GM23338 (cell line): ENCODE measurements at regions not wholly inside any gene's neighbourhood (a gene's known extent, or its start where the extent isn't known, plus 50 kb on each side); places are given as distances from the start of the nearest gene placed in this dataset.

ENCODE experiments used
- CREB1 ChIP-seq: fragments of 250-450 bp; sonication (Bioruptor Pico); IDR thresholded peaks from 2 replicates; pipeline ENCODE4 v1.5.0; 2020; ENCODE audit warnings: low read depth, mild to moderate bottlenecking, moderate library complexity
- CTCF ChIP-seq, 2 experiments: fragments of 200-600 bp in 1 of 2; sonication (generic) in 1 of 2; conservative IDR thresholded peaks; 2 replicates each; pipeline versions ENCODE4 v1.5.1 to v1.6.1; 2016 to 2017; ENCODE audit warnings: antibody characterized with exemption in 2 of 2, low read depth in 2 of 2, mild to moderate bottlenecking in 2 of 2, moderate library complexity in 1 of 2
- EZH2 ChIP-seq: fragments of 200-600 bp; sonication (generic); IDR thresholded peaks from one replicate; pipeline ENCODE4 v1.8.0; 2017; ENCODE audit warnings: antibody characterized with exemption, mild to moderate bottlenecking, low read depth; ENCODE audit not compliant: unreplicated experiment
- EZH2phosphoT487 ChIP-seq: fragments of 200-600 bp; sonication (generic); IDR thresholded peaks from one replicate; pipeline ENCODE4 v1.8.1; 2018; ENCODE audit warnings: antibody characterized with exemption; ENCODE audit not compliant: unreplicated experiment
- POLR2AphosphoS5 ChIP-seq: IDR thresholded peaks from 2 replicates; pipeline ENCODE4 v1.6.1; 2016; ENCODE audit warnings: antibody characterized with exemption, low read depth
- TF ChIP-seq, protein P1 (sequence below): IDR thresholded peaks from one replicate; pipeline ENCODE4 v1.6.1; 2018; ENCODE audit warnings: antibody characterized with exemption; ENCODE audit not compliant: unreplicated experiment

DNA sequence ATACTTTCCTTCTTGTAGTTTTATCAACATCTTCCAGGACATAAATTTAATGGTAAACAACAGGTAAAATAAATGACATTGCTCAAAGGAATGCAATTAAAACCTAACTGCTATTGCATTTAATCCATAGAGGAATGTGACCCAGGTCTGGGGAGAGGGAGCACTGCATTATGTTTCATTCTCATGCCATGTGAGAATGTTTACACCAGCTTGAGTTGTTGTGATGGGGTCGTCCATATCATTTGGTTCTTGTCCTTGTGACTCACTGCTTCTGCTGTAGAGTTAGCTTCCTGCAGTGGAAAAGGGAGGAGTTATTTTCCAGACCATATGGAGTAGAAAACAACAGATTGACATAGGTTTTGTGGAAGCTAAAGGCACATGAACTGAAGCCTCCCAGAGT, 129.3 kb upstream of the PMCH start:
- TF ChIP-seq, protein P1, sequence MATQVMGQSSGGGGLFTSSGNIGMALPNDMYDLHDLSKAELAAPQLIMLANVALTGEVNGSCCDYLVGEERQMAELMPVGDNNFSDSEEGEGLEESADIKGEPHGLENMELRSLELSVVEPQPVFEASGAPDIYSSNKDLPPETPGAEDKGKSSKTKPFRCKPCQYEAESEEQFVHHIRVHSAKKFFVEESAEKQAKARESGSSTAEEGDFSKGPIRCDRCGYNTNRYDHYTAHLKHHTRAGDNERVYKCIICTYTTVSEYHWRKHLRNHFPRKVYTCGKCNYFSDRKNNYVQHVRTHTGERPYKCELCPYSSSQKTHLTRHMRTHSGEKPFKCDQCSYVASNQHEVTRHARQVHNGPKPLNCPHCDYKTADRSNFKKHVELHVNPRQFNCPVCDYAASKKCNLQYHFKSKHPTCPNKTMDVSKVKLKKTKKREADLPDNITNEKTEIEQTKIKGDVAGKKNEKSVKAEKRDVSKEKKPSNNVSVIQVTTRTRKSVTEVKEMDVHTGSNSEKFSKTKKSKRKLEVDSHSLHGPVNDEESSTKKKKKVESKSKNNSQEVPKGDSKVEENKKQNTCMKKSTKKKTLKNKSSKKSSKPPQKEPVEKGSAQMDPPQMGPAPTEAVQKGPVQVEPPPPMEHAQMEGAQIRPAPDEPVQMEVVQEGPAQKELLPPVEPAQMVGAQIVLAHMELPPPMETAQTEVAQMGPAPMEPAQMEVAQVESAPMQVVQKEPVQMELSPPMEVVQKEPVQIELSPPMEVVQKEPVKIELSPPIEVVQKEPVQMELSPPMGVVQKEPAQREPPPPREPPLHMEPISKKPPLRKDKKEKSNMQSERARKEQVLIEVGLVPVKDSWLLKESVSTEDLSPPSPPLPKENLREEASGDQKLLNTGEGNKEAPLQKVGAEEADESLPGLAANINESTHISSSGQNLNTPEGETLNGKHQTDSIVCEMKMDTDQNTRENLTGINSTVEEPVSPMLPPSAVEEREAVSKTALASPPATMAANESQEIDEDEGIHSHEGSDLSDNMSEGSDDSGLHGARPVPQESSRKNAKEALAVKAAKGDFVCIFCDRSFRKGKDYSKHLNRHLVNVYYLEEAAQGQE = no peak
- TF ChIP-seq POLR2AphosphoS5 (no peak), CTCF (conservative IDR thresholded peaks at IDR 0.05; ENCODE audit: low read depth in 2 of 2) (no peak), CREB1 (no peak), EZH2 (no peak), EZH2phosphoT487 (no peak)
